ENCODE measurements at regions not wholly inside any gene's neighbourhood (a gene's known extent, or its start where the extent isn't known, plus 50 kb on each side); places are given as distances from the start of the nearest gene placed in this dataset.

GRCh38 chr3:168497741-168498140, 402.0 kb upstream of the GOLIM4 start:
- H3K36me3 ChIP-seq (ENCODE audit: control insufficient read depth, insufficient read depth, low read length), result no peaks in the 10 kb centered on the region
- no peaks in the 10 kb centered on the region for H3K9me3 Mint-ChIP-seq
- H3K36me3 Mint-ChIP-seq (ENCODE audit: low read depth), result no peaks in the 10 kb centered on the region
- no peak overlapping the region for H3K4me3 Mint-ChIP-seq
- no peaks in the 10 kb centered on the region for H3K27me3 Mint-ChIP-seq (ENCODE audit: insufficient read depth)
- no peak overlapping the region for H3K27ac Mint-ChIP-seq
- no peak overlapping the region for H3K4me3 ChIP-seq (ENCODE audit: low read length)
- H3K27ac ChIP-seq (ENCODE audit: low read depth, low read length), result no peak overlapping the region
- H3K9ac ChIP-seq (ENCODE audit: extremely low read depth, low read length, poor library complexity, severe bottlenecking), result no peak overlapping the region
- H3K9me3 ChIP-seq (ENCODE audit: control insufficient read depth, low read length), result no peaks in the 10 kb centered on the region
- no peak for TF ChIP-seq CTCF (conservative IDR thresholded peaks at IDR 0.05)
- H3K4me1 ChIP-seq (ENCODE audit: control insufficient read depth, insufficient read depth, low read length), result no peaks in the 10 kb centered on the region
- DNase-seq, result no peak
- no peaks in the 10 kb centered on the region for H3K27me3 ChIP-seq (ENCODE audit: control insufficient read depth, insufficient read depth, low read length, poor library complexity, severe bottlenecking)
- 88 to 94% methylated on average over 2 of the region's 2 CpGs for WGBS, 2 experiments (ENCODE audit: insufficient coverage in 1 of 2, insufficient read length in 1 of 2)
- peaks cover 6% of the 10 kb centered on the region for H3K4me1 Mint-ChIP-seq

GRCh38 chr3:168497183-168497582, 401.5 kb upstream of the GOLIM4 start:
- WGBS, 2 experiments (ENCODE audit: insufficient coverage in 1 of 2, insufficient read length in 1 of 2), result 85 to 88% methylated on average over 2 to 3 of the region's 4 CpGs
- no peak for DNase-seq
- Histone ChIP-seq H3K27ac (ENCODE audit: low read depth, low read length) (no peak overlapping the region), H3K27me3 (ENCODE audit: control insufficient read depth, insufficient read depth, low read length, poor library complexity, severe bottlenecking) (no peaks in the 10 kb centered on the region), H3K9ac (ENCODE audit: extremely low read depth, low read length, poor library complexity, severe bottlenecking) (no peak overlapping the region), H3K4me1 (ENCODE audit: control insufficient read depth, insufficient read depth, low read length) (no peaks in the 10 kb centered on the region), H3K36me3 (ENCODE audit: control insufficient read depth, insufficient read depth, low read length) (no peaks in the 10 kb centered on the region), H3K4me3 (ENCODE audit: low read length) (no peak overlapping the region), H3K9me3 (ENCODE audit: control insufficient read depth, low read length) (no peaks in the 10 kb centered on the region)
- TF ChIP-seq CTCF (conservative IDR thresholded peaks at IDR 0.05), result no peak
- H3K9me3 Mint-ChIP-seq, result no peaks in the 10 kb centered on the region
- H3K36me3 Mint-ChIP-seq (ENCODE audit: low read depth), result no peaks in the 10 kb centered on the region
- peaks cover 6% of the 10 kb centered on the region for H3K4me1 Mint-ChIP-seq
- H3K4me3 Mint-ChIP-seq, result no peak overlapping the region
- no peaks in the 10 kb centered on the region for H3K27me3 Mint-ChIP-seq (ENCODE audit: insufficient read depth)
- H3K27ac Mint-ChIP-seq, result no peak overlapping the region

GRCh38 chr3:168495932-168496331, 400.2 kb upstream of the GOLIM4 start:
- WGBS, 2 experiments (ENCODE audit: insufficient coverage in 1 of 2, insufficient read length in 1 of 2), result 71 to 87% methylated on average over 1 to 2 of the region's 2 CpGs
- no peak overlapping the region for H3K4me3 Mint-ChIP-seq
- no peaks in the 10 kb centered on the region for H3K9me3 Mint-ChIP-seq

More at GRCh38 chr3:168495932-168496331, 400.2 kb upstream of the GOLIM4 start:
- no peaks in the 10 kb centered on the region for H3K36me3 Mint-ChIP-seq (ENCODE audit: low read depth)
- H3K4me1 Mint-ChIP-seq, result peaks cover 6% of the 10 kb centered on the region
- H3K27me3 ChIP-seq (ENCODE audit: control insufficient read depth, insufficient read depth, low read length, poor library complexity, severe bottlenecking), result no peaks in the 10 kb centered on the region
- H3K9me3 ChIP-seq (ENCODE audit: control insufficient read depth, low read length), result no peaks in the 10 kb centered on the region
- H3K4me1 ChIP-seq (ENCODE audit: control insufficient read depth, insufficient read depth, low read length), result no peaks in the 10 kb centered on the region
- TF ChIP-seq CTCF (conservative IDR thresholded peaks at IDR 0.05), result no peak
- no peak for DNase-seq
- no peak overlapping the region for H3K27ac Mint-ChIP-seq
- no peak overlapping the region for H3K27ac ChIP-seq (ENCODE audit: low read depth, low read length)
- no peak overlapping the region for H3K4me3 ChIP-seq (ENCODE audit: low read length)
- no peaks in the 10 kb centered on the region for H3K27me3 Mint-ChIP-seq (ENCODE audit: insufficient read depth)
- H3K9ac ChIP-seq (ENCODE audit: extremely low read depth, low read length, poor library complexity, severe bottlenecking), result no peak overlapping the region
- no peaks in the 10 kb centered on the region for H3K36me3 ChIP-seq (ENCODE audit: control insufficient read depth, insufficient read depth, low read length)

Data from endodermal cell (in vitro differentiated cells).